ENCODE measurements at regions not wholly inside any gene's neighbourhood (a gene's known extent, or its start where the extent isn't known, plus 50 kb on each side); places are given as distances from the start of the nearest gene placed in this dataset.

GRCh38 chr2:147657086-147658000 is 187.5 kb upstream of the ACVR2A start:
- Histone ChIP-seq H3K9me3 (ENCODE audit: control insufficient read depth, low read length) (no peaks in the 10 kb centered on the region), H3K4me3 (ENCODE audit: low read depth, low read length) (no peak overlapping the region), H3K27me3 (ENCODE audit: control insufficient read depth, insufficient read depth, low read length) (no peaks in the 10 kb centered on the region), H2AFZ (no peak overlapping the region), H3K27ac (no peak overlapping the region), H3K9ac (no peak overlapping the region), H3K4me2 (ENCODE audit: low read length) (no peak overlapping the region), H3K4me1 (no peaks in the 10 kb centered on the region), H3K79me2 (no peaks in the 10 kb centered on the region), H3K36me3 (ENCODE audit: control insufficient read depth, insufficient read depth, low read length) (no peaks in the 10 kb centered on the region)
- TF ChIP-seq CTCF (IDR thresholded peaks at IDR 0.05), result no peak

- Histone ChIP-seq H3K9me3 (ENCODE audit: control insufficient read depth, low read length) (no peaks in the 10 kb centered on the region), H3K4me3 (ENCODE audit: low read depth, low read length) (no peak overlapping the region), H2AFZ (no peak overlapping the region), H3K27me3 (ENCODE audit: control insufficient read depth, insufficient read depth, low read length) (no peaks in the 10 kb centered on the region), H3K36me3 (ENCODE audit: control insufficient read depth, insufficient read depth, low read length) (no peaks in the 10 kb centered on the region), H3K9ac (no peak overlapping the region), H3K4me2 (ENCODE audit: low read length) (no peak overlapping the region), H3K79me2 (no peaks in the 10 kb centered on the region), H3K27ac (no peak overlapping the region), H3K4me1 (no peaks in the 10 kb centered on the region)
- no peak for TF ChIP-seq CTCF (IDR thresholded peaks at IDR 0.05)
Measured at GRCh38 chr2:147649998-147650397, 194.8 kb upstream of the ACVR2A start.

GRCh38 chr2:147649286-147649685 is 195.5 kb upstream of the ACVR2A start:
- no peaks in the 10 kb centered on the region for H3K79me2 ChIP-seq
- TF ChIP-seq CTCF (IDR thresholded peaks at IDR 0.05), result no peak

GRCh38 chr2:147648471-147648870 is 196.4 kb upstream of the ACVR2A start:
- no peak overlapping the region for H3K4me2 ChIP-seq (ENCODE audit: low read length)
- no peaks in the 10 kb centered on the region for H3K36me3 ChIP-seq (ENCODE audit: control insufficient read depth, insufficient read depth, low read length)
- H3K4me1 ChIP-seq, result no peaks in the 10 kb centered on the region
- no peak overlapping the region for H3K4me3 ChIP-seq (ENCODE audit: low read depth, low read length)
- H3K79me2 ChIP-seq, result no peaks in the 10 kb centered on the region
- no peak for TF ChIP-seq CTCF (IDR thresholded peaks at IDR 0.05)
- H3K27me3 ChIP-seq (ENCODE audit: control insufficient read depth, insufficient read depth, low read length), result no peaks in the 10 kb centered on the region
- H3K9ac ChIP-seq, result no peak overlapping the region
- no peaks in the 10 kb centered on the region for H3K9me3 ChIP-seq (ENCODE audit: control insufficient read depth, low read length)
- H2AFZ ChIP-seq, result peak overlapping the region; percentile 29
- no peak overlapping the region for H3K27ac ChIP-seq

More at GRCh38 chr2:147649286-147649685, 195.5 kb upstream of the ACVR2A start:
- no peak overlapping the region for H3K9ac ChIP-seq
- H3K27ac ChIP-seq, result no peak overlapping the region
- H3K4me1 ChIP-seq, result no peaks in the 10 kb centered on the region
- H3K9me3 ChIP-seq (ENCODE audit: control insufficient read depth, low read length), result no peaks in the 10 kb centered on the region
- no peak overlapping the region for H3K4me2 ChIP-seq (ENCODE audit: low read length)
- peak overlapping the region; percentile 10 for H2AFZ ChIP-seq
- no peak overlapping the region for H3K4me3 ChIP-seq (ENCODE audit: low read depth, low read length)
- no peaks in the 10 kb centered on the region for H3K36me3 ChIP-seq (ENCODE audit: control insufficient read depth, insufficient read depth, low read length)
- H3K27me3 ChIP-seq (ENCODE audit: control insufficient read depth, insufficient read depth, low read length), result no peaks in the 10 kb centered on the region

GRCh38 chr2:147647816-147648215 is 197.0 kb upstream of the ACVR2A start:
- no peaks in the 10 kb centered on the region for H3K27me3 ChIP-seq (ENCODE audit: control insufficient read depth, insufficient read depth, low read length)
- no peaks in the 10 kb centered on the region for H3K36me3 ChIP-seq (ENCODE audit: control insufficient read depth, insufficient read depth, low read length)
- H3K4me3 ChIP-seq (ENCODE audit: low read depth, low read length), result no peak overlapping the region
- H3K27ac ChIP-seq, result no peak overlapping the region
- no peak overlapping the region for H2AFZ ChIP-seq
- TF ChIP-seq CTCF (IDR thresholded peaks at IDR 0.05), result no peak
- no peaks in the 10 kb centered on the region for H3K79me2 ChIP-seq
- H3K9ac ChIP-seq, result no peak overlapping the region
- no peaks in the 10 kb centered on the region for H3K4me1 ChIP-seq
- H3K4me2 ChIP-seq (ENCODE audit: low read length), result no peak overlapping the region
- no peaks in the 10 kb centered on the region for H3K9me3 ChIP-seq (ENCODE audit: control insufficient read depth, low read length)

All from parathyroid adenoma (tissue), 2 donors.